ENCODE measurements at regions not wholly inside any gene's neighbourhood (a gene's known extent, or its start where the extent isn't known, plus 50 kb on each side); places are given as distances from the start of the nearest gene placed in this dataset.

DNA sequence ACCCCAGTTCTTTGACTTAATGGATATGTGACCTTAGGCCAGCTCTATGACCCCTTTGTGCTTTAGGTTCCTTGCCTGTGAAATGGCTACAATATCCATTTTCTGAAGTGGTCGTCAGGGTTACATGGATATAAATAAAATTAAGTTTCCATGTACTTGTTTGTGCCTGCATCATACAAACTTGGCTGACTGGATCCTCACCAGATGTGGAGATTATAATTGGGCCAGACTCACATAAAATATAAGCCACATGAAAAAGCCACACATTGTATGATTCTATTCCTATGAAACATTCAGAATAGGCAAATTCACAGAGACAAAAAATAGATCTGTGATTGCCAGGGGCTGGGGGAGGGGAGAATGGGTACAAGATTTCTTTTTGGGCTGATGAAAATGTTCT, 100.9 kb upstream of the USP47 start:
- H3K27ac Mint-ChIP-seq, result no peak overlapping the region
- no peaks in the 10 kb centered on the region for H3K36me3 ChIP-seq (ENCODE audit: control insufficient read depth, insufficient read depth, low read length)
- DNase-seq, result no peak
- H3K27ac ChIP-seq (ENCODE audit: low read length), result no peak overlapping the region
- intact Hi-C loops (cut with micrococcal nuclease), result no loop called here
- no peak overlapping the region for H3K4me3 Mint-ChIP-seq
- H3K27me3 ChIP-seq (ENCODE audit: control insufficient read depth, insufficient read depth, low read length), result no peaks in the 10 kb centered on the region
- ATAC-seq, result no peak
- H3K36me3 Mint-ChIP-seq, result no peaks in the 10 kb centered on the region
- no peaks in the 10 kb centered on the region for H3K9me3 ChIP-seq (ENCODE audit: control insufficient read depth, insufficient read depth, low read length)
- H3K4me1 Mint-ChIP-seq, result no peaks in the 10 kb centered on the region
- peaks cover 9 to 19% of the 10 kb centered on the region in 2 donors for H3K27me3 Mint-ChIP-seq (ENCODE audit: low read depth in 2 of 2)
- 71% methylated on average over 1 of the region's 1 CpG for WGBS (ENCODE audit: insufficient coverage)
- H3K4me1 ChIP-seq (ENCODE audit: control insufficient read depth, insufficient read depth, low read length), result no peaks in the 10 kb centered on the region
- H3K4me3 ChIP-seq (ENCODE audit: low read length), result no peak overlapping the region
- no peaks in the 10 kb centered on the region for H3K9me3 Mint-ChIP-seq
- TF ChIP-seq CTCF (IDR thresholded peaks at IDR 0.05), result no peak

DNA sequence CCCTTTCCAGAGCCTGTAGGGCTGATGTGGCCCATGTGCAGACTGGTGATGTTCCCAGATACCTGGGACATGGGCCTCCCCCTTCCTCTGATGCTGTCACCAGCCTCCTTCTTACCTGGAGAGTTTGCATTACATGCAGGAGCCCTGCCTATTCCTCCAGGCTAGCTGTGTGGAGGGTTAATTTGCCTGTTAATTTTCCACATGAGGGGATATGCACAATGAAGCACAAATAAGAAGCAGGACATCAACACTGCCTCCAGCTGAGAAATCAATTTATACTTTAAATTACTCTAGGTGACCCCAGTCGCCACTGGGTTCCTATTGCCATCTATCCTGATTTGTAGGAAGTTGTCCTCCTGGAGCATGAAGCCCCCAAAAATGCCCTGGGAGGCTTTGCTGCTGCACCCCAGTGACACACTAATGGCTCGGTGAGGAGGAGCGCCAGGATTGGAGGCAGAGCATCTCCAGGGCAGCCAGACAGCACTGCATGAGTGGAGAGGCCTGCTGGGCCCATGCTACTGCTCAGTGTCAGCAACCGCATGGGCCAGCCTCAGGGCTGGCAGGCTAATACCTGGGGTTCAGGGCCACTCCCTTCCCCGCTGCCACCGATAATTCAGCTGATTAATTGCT, 101.6 kb upstream of the USP47 start:
- no peaks in the 10 kb centered on the region for H3K36me3 ChIP-seq (ENCODE audit: control insufficient read depth, insufficient read depth, low read length)
- H3K4me3 Mint-ChIP-seq, result no peak overlapping the region
- H3K4me1 Mint-ChIP-seq, result no peaks in the 10 kb centered on the region
- no peak for TF ChIP-seq CTCF (IDR thresholded peaks at IDR 0.05)
- H3K4me3 ChIP-seq (ENCODE audit: low read length), result no peak overlapping the region
- H3K4me1 ChIP-seq (ENCODE audit: control insufficient read depth, insufficient read depth, low read length), result no peaks in the 10 kb centered on the region
- 93% methylated on average over 6 of the region's 6 CpGs for WGBS (ENCODE audit: insufficient coverage)
- DNase-seq (no peak), ATAC-seq (no peak)
- H3K27ac ChIP-seq (ENCODE audit: low read length), result no peak overlapping the region
- H3K27me3 Mint-ChIP-seq (ENCODE audit: low read depth in 2 of 2), result peaks cover 9 to 19% of the 10 kb centered on the region in 2 donors
- no peak overlapping the region for H3K27ac Mint-ChIP-seq
- H3K9me3 ChIP-seq (ENCODE audit: control insufficient read depth, insufficient read depth, low read length), result no peaks in the 10 kb centered on the region
- H3K36me3 Mint-ChIP-seq, result no peaks in the 10 kb centered on the region
- no peaks in the 10 kb centered on the region for H3K27me3 ChIP-seq (ENCODE audit: control insufficient read depth, insufficient read depth, low read length)
- intact Hi-C loops (cut with micrococcal nuclease), result no loop called here
- H3K9me3 Mint-ChIP-seq, result no peaks in the 10 kb centered on the region

DNA sequence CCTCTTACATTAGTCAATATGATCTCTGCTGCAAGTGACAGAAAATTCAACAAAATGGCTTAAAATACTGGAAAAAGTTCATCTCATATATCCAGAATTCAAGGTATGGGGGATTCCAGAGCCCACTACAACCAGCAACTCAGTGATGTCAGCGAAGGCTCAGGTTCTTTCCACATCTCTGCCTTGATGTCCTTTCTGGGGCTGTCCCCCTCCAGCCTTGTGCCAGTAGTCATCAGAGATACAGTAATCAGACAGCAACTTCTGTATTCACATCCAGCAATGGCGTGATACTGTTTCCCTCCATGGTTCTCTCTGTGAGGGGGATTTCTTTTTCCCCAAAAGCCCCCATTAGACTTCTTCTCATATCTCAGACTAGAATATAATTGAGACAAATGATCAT, 103.4 kb upstream of the USP47 start:
- 80% methylated on average over 1 of the region's 2 CpGs for WGBS (ENCODE audit: insufficient coverage)
- Mint-ChIP-seq H3K36me3 (no peaks in the 10 kb centered on the region), H3K27me3 (ENCODE audit: low read depth in 2 of 2) (peaks cover 9 to 14% of the 10 kb centered on the region in 2 donors)

More for the DNA sequence above, 103.4 kb upstream of the USP47 start:
- Histone ChIP-seq H3K4me3 (ENCODE audit: low read length) (no peak overlapping the region), H3K4me1 (ENCODE audit: control insufficient read depth, insufficient read depth, low read length) (no peaks in the 10 kb centered on the region), H3K9me3 (ENCODE audit: control insufficient read depth, insufficient read depth, low read length) (no peaks in the 10 kb centered on the region), H3K27ac (ENCODE audit: low read length) (no peak overlapping the region), H3K27me3 (ENCODE audit: control insufficient read depth, insufficient read depth, low read length) (no peaks in the 10 kb centered on the region), H3K36me3 (ENCODE audit: control insufficient read depth, insufficient read depth, low read length) (no peaks in the 10 kb centered on the region)
- Mint-ChIP-seq H3K4me1 (no peaks in the 10 kb centered on the region), H3K4me3 (no peak overlapping the region), H3K9me3 (no peaks in the 10 kb centered on the region), H3K27ac (no peak overlapping the region)
- no peak for DNase-seq
- intact Hi-C loops (cut with micrococcal nuclease), result no loop called here
- no peak for ATAC-seq
- no peak for TF ChIP-seq CTCF (IDR thresholded peaks at IDR 0.05)

All from natural killer cell (primary cell).